GM18867 (cell line): ENCODE measurements at regions not wholly inside any gene's neighbourhood (a gene's known extent, or its start where the extent isn't known, plus 50 kb on each side); places are given as distances from the start of the nearest gene placed in this dataset.

ENCODE experiments used
- ATAC-seq: cut with Tn5 transposase; IDR thresholded peaks from one replicate; pipeline ENCODE4 v1.9.1; 2021; ENCODE audit warnings: mild to moderate bottlenecking, moderate library complexity; ENCODE audit not compliant: unreplicated experiment

DNA sequence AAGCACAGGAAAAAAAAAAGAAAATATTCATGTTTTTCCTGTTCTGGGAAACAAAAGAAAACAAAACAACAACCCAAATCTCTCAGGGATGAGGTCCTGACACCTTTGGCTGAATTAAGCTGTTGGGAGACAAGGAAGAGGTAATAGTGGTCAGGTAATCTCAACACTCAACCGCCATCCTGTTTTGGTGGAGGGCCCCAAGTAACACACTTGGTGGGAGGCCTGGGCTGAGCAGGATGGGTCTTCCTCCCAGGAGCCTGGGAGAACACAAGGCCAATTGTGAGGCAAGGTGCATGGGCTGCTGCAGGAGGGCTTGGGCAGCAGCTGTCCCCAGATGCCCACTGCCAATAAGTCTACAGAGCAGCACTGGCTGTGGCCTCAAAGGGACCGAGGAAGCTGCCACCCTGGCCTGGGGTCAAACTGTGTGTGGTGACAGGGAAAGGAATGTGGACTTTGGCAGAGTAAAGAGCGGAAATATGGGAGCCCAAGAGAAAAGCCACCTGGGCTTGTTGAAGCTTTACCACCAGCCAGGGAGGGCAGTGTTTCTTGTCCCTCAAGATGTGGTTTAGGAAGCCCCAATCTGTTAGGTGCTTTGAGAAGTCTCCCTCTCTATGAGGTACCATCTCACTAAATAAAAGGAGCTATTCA, 93.5 kb upstream of the SLC25A13 start:
- no peak for ATAC-seq

DNA sequence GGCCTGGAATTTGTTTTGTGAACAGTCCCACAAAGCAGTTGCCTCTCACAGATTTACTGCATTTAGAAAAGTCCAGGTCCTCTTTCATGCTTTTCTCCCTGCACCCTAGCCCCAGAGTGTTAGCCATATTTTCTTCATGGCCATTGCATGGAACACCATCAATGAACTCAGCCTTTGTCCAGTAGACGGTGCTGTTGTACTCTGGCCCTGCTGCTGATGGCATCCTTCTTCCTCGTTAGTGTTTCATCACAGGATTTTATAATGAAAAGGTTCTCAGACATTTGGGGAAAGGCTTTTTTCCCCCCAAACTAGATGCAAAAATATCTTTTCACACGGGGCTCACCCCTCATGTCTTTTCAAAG, 93.0 kb upstream of the SLC25A13 start:
- peak; percentile 89 for ATAC-seq

DNA sequence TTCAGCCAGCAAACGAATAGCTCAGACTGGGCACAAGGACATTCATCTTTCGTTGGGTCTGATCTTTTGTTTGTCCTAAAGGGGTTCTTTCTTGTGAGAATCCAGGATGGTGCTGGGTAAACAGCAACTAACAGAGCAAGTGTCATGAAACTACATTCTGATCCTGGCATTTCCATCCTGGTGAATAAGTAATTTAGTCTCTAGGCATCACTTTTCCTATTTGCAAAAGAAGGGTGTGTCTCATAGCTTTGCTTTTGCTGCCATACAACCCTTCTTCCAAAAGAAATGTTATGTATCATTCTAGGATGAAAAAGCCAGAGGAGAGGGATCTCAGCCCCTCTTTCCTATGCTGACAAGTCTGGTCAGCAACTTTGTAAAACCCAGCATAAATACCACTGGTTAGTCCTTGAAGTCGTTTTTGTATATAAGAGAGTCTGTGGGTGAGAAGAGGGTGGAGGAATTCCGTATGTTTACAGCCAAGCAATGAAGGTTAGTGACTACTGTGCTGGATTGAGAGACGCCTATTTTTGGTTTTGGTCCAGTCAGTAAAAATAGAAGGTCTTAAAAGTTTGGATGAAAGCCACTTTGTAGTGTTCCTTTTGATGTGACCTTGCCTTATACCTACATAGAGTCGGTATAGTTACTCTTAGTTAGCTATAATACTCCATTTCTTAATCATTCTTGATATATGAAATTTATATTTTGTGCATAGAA, 88.4 kb upstream of the SLC25A13 start:
- no peak for ATAC-seq

DNA sequence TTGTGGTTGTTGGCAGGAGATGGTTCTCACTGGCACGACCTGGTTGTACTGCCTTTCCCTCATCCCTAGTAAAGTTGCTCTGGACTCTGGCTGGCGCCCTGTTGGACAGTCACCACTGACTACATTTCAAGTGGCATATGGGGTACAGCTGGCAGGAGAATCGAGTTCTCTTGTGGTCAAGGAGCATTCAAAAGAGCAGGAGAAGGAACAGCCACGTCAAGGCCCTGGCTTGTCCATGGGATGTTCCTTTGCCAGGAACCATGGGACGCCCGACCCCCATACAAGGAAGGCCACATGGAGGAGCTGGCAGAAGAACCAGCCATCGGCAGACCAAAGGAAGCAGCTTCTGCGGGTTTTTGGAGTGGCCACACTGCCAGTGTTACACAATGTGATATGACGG, 87.0 kb upstream of the SLC25A13 start:
- no peak for ATAC-seq

DNA sequence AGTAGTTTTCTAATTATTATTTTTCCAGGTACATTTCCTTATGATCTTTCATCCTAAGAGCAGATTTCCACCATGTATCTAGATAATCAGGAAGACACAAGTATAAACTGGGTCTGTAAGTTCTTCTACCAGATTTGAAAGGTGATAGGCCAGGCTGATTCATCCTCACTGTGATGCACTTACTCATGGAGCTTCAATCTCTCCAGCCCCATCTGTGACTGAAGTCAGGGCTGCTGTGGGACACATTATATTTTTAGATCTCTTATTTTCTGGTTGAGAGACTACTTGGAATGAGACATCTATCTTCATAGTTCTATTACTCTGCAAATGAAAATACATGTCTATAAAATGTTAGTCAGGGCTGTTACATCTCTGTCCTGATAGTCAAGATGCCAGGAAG, 85.5 kb upstream of the SLC25A13 start:
- no peak for ATAC-seq

DNA sequence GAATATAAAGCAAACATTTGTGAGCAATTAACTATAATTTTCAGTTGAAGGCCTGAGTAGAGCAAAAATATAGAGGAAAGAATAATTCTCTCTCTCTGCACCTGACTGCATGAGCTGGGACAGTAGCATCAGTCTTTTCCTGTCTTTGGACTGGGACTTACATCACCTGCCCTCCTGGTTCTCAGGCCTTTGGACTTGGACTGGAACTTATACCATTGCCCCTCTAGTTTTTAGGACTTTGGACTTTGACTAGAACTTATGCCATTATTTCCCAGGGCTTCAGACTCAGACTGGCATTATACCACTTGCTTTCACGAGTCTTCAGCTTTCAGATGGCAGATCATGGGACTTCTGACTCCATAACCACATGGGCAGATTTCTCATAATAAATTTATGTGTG, 81.0 kb upstream of the SLC25A13 start:
- ATAC-seq = no peak

DNA sequence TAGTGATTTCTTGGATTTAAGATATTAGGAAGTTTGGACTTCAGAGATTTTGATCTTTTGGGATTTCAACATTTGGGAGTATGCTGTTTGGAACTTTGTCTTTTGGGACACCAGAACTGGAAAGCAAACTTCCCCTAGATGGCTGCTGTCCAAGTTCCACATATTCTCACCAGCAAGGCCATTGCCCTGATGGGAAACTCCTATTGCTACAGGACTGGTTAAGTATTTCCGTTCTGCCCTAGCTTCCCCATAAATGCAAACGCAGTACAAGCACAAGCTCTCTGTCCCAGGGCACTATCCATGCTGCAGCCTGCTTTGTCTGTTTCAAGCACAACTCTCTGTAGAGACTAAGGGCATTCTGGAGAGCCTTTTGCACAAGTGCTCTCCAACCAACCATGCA, 79.3 kb upstream of the SLC25A13 start:
- no peak for ATAC-seq

DNA sequence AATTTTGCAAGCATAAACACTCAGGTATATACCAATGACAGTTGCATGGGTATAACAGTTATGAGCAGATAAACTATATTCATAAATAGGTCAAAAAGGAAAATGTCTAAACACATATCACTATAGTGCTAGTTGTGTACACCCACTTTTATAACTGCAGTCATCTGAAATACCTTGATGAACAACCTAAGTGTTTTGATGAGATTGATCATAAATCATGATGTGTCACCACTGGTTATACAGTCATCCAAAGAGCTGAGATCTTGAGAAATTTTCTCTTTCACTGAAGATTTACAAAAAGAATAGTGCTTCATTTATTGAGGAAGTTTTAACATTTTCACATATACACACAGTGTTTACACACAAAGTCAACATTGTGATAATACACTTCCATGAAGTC, 78.6 kb upstream of the SLC25A13 start:
- no peak for ATAC-seq

DNA sequence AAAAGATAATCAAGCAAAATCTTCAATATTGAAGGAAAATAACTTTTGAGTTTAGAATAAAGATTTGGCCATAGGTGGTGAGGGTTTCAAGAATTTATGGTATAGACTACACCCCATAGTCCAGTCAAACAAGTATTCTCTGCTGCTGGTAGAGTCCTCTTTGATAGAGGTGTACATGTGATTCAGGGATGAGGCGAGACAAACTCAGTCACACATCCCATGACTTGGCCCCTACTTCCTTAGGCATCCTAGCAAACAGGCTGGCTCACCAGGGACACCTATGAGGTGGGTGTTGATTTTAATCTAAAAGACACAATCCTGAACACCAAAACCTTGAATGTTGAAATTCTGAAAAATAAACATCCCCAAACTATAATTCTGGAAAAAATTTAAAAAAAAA, 78.1 kb upstream of the SLC25A13 start:
- no peak for ATAC-seq

DNA sequence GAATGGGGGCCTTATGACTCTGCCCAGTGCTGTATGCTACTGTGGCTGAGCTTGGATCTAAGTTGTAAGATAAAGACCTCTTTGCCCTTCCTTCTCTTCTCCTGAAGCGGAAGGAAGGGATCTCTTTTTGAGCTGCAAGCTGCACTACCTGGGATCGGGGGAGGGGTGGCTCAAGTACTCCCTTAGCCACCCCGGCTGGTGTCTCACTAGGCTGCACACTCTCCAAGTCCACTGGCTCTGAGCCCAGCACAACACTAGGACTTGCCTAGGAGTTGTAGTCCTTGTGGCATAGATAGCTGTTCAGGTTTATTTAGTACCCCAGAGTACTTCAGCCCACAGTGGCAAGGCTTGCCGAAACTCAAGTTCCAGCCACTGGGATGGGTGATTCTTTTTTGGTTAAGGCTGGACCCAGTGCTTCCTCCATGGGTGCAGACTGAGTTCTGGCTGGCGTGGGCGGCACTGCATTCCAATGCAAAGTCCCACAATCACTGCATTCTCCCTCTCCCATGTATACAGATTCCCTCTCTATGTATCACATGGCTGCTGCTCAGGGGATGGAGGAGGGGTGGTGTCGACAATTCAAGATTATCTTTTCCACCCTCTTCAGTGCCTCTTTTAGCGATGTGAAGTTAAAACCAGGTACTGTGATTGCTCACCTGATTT, 76.2 kb upstream of the SLC25A13 start:
- ATAC-seq = no peak

DNA sequence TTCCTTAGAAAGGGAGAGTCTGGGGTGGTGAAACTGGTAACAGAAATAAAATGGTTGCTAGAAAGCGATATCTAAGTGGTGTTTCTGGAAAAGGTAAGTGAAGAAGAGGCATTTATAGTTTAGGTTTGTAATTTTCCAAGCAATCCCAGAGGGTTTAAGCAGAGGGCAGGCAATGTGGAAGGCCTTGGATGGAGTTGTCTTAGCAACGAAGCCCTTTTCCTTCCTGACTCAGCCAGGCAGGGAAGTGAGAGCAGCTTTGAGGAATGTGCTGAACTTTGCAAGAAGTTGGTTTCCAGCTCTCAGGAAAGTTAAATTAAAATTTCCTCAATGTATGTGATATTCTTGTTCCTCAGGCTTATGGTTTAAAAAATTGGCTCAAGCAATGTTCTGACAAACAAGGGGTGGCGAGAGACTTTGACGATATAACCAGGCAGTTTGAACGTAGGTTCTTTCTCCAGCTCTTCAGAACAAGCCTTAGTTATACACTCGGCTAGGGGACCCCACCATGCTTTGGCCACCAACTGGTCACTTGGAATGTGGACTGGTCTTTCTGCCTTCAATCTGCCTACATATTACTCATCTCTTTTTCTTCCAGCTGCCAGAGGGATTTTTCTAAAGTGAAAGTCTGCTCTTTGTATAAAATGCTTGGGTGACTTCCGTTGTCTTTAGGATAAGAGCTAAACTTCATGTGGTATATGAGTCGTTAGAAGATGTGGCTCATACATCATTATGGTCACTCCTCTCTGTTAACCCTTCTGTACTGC, 66.9 kb upstream of the SLC25A13 start:
- ATAC-seq = no peak

DNA sequence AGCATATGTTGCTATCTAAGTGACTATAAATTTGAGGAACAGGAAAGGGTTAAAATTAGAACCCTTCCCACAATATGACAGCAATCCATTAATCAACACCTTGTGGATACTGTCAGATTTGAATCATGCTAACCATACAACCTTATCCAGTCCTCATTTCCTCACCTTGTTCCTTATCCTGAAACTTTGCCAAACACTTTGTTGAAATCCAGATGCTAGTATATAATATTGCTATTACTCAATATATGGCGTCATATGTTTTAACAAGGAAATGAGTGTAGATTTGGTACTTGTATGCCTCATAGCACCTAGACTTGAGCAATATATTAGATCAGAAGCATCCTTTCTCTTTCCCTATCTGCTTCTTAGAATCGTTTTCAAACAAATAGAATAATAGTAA, 66.3 kb upstream of the SLC25A13 start:
- ATAC-seq = no peak

DNA sequence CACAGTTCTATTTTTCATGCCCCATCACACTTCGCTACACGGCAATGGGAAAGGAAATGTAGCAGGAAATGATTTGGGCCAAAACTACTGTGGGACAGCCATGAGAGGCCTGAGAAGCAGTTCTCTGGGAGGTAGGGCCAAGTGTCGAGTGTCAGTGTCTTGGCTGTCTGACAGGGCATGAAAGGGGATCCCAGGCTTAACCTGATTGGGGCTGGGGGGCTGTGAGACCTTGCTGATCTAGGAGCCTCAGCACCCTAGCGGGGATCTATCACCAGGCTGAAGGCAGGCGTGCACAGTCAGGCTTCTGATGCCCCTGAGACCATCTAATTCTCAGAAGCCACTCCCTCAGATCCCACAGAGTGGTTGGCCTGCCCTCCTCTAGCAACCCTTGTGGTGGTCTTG, 58.2 kb upstream of the SLC25A13 start:
- ATAC-seq = no peak

DNA sequence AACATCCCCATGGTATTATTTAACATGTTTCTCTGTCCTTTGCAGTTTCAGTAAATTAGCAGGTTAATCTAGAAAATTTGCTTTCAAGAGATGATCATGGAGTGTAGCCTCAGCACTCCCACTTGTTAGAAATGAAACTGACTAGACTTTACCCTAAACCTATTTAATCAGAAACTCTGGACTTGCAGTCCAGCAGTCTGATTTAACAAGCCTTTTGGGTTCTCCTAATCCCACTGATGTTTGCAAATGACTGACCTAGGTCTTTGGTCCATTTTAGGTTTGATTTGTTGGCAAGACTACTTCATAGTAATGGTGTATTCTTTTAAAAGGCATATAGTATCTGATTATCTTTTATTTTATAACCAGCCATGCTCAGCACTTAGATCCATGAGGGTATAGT, 55.5 kb upstream of the SLC25A13 start:
- ATAC-seq = no peak
